HEK293 (cell line): ENCODE measurements at regions not wholly inside any gene's neighbourhood (a gene's known extent, or its start where the extent isn't known, plus 50 kb on each side); places are given as distances from the start of the nearest gene placed in this dataset.

Experiments
- ATF2 ChIP-seq: fragments of 450-650 bp; formaldehyde crosslinking; IDR thresholded peaks from 2 replicates; pipeline ENCODE4 v1.5.1; 2016; ENCODE audit warnings: missing biosample characterization, missing genetic modification characterization, low read depth
- CTCF ChIP-seq: fragments of 450-650 bp; formaldehyde crosslinking; IDR thresholded peaks from 2 replicates; pipeline ENCODE4 v1.5.1; 2016; ENCODE audit warnings: missing biosample characterization, missing genetic modification characterization
- GLI4 ChIP-seq: fragments of 450-650 bp; formaldehyde crosslinking; IDR thresholded peaks from 2 replicates; pipeline ENCODE4 v1.5.1; 2016; ENCODE audit warnings: missing biosample characterization, missing genetic modification characterization
- PBX3 ChIP-seq: sonication (generic); formaldehyde crosslinking; IDR thresholded peaks from 2 replicates; pipeline ENCODE4 v1.8.1; 2022; ENCODE audit warnings: mild to moderate bottlenecking, moderate library complexity, missing genetic modification reagents
- REST ChIP-seq: fragments of 450-650 bp; formaldehyde crosslinking; IDR thresholded peaks from 2 replicates; pipeline ENCODE4 v1.5.1; 2016; ENCODE audit warnings: missing biosample characterization, missing genetic modification characterization
- YY2 ChIP-seq: fragments of 450-650 bp; formaldehyde crosslinking; IDR thresholded peaks from 2 replicates; pipeline ENCODE4 v1.5.1; 2016; ENCODE audit warnings: missing biosample characterization, missing genetic modification characterization
- ZBTB6 ChIP-seq: fragments of 450-650 bp; formaldehyde crosslinking; IDR thresholded peaks from 2 replicates; pipeline ENCODE4 v1.5.1; 2017; ENCODE audit warnings: missing biosample characterization, missing genetic modification characterization

GRCh38 chr15:85960381-85960780 lies 119.3 kb upstream of the AGBL1 start:
- TF ChIP-seq YY2 (tag by site-specific recombination): no peak
- no peak for TF ChIP-seq ATF2 (tag by site-specific recombination)
- no peak for TF ChIP-seq ZBTB6 (tag by site-specific recombination)
- no peak for TF ChIP-seq CTCF (tag by site-specific recombination)
- no peak for TF ChIP-seq GLI4
- no peak for TF ChIP-seq PBX3 (CRISPR knock-in tag)
- no peak for TF ChIP-seq REST (tag by site-specific recombination)
